GM21619 (cell line): ENCODE measurements at regions not wholly inside any gene's neighbourhood (a gene's known extent, or its start where the extent isn't known, plus 50 kb on each side); places are given as distances from the start of the nearest gene placed in this dataset.
"Not testable (repeated sequence)": the region's sequence is repeated elsewhere in the genome, so short reads cannot be mapped to it uniquely, and the experiment has no call there.

Experiments
- ATAC-seq: cut with Tn5 transposase; IDR thresholded peaks from one replicate; pipeline ENCODE4 v1.9.1; 2021; ENCODE audit not compliant: unreplicated experiment

DNA sequence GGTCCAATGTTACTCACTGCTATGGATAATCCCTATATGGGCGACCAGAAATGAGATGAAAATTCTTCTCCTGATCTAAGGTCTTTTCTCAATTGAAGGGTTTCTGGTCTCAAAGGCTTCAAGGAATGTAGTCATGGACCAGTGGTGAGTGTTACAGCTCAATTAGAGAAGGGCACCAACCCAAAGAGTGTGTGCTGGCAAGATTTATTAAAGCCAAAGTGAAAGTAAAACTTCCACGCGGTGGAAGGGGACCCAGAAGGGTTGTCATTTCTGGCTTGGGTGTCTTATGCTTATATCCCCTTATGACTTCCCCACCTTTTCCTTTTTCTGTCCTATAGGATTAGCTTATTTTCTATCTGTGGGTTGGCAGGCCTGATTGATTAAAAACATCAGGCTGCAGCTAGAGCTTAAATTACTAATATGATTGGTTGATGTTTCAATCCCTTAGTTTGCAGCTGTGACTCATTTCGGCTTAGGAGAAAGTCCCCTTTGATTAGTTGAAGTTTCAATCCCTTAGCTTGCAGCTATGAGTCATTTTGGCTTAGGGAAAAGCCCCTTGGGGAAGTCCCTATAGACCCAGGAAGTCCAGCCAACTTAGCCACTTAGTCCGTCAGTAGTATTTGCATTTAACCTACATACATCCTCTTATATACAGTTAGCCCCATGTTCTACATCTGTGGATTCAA, 179.5 kb upstream of the NLGN4Y start:
- ATAC-seq, result peak; percentile 55

DNA sequence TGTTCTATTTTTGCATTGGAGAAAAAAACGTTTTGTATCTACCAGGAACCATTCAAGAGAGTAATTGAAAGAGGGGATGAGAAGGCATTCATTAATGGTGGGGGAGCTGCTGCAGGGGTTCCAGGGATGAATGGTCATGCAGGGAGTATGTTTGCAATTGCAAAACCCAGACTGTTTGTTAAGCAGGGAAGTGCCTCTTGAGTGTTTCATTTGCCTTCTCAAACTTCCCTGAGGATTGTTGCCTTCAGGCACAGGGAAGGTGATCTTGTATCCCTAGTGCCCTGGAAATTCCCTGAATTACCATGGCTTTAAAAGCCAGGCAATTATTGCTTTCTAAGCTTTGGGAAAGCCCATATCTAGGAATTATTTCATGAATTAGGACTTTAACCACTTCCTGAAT, 172.7 kb upstream of the NLGN4Y start:
- ATAC-seq, result no peak

DNA sequence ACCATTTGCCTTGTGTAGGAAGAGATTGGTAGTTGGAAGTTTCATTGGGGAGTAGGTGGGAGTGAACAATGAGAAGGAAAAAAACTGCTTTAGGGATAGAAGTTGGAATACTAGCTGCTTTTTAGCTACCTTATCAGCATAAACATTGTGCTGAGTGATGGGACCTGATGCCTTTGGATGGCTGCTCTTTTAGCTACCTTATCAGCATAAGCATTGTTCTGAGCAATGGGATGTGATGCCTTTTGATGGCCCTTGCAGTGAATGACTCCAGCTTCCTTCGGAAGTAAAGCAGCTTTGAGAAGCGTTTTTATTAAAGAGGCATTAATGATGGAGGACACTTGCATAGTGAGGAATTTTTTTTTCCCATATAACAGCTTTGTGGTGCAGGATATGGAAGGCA, 168.2 kb upstream of the NLGN4Y start:
- no peak for ATAC-seq

DNA sequence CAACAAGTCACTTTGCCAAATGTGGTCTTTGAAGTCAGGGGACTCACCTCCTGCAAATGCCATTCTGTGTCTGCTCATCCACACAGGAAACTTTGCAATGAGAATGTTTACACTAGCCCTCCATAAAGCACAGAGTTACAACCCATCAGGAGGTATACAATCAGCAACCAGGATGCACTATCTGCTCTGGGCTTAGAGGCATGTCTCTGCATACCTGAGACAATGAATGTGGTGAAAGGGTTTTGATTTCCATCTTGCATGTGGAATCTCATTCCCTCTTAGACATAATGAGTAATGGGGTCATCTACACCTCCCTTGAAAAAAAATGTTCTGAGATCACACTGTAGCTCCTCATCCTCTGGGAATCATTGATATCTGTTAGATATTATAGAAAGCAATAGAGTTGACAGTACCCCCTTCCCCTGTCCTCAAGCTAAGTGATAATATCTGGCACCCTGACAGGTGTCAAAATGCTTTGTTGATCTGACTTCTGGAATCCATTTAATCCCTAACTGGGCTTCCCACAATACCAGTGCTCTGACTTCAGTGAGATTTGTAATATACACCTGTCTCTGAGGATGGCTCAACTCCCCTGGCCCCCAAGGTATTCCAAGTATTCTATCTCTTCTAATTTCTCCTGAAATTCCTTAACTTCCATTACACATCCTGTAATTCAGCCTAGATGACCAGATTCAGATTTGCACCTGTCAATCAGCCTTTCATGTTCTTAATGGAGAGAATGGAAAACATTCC, 163.4 kb upstream of the NLGN4Y start:
- no peak for ATAC-seq

DNA sequence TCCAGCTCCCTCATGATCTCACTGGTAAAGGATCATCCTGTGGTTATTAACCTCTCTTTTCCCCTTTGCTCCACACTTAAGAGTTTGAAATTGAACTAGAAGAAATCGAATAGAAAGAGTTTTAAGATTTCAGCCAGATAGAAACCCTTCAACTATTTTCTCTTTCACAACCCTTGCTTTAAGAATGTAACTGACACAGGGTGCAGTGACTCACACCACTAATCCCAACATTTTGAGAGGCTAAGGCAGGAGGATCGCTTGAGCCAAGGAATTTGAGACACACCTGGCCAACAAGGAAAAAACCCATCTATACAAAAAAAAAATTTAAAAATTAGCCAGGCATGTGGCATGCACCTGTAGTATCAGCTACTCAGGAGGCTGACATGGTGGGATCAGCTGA, 150.7 kb upstream of the NLGN4Y start:
- no peak for ATAC-seq

DNA sequence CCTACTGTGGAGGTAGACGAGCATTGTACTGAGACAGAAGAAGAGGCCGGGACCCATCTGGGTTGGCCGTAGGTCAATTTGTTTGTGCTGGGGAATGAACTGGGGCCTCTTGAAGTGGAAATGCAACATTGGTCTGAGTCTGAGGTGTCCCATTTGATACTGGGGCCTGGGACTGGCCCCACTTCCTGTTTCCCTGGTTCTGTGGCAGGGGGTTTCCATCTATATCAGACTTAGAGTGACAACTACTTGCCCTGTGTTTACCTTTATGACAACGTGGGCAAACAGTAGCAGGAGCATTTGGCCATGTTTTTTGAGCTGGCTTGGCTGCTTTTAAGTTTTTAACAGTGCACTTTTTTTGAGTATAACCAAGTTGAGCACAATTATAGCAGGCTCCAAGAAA, 146.1 kb upstream of the NLGN4Y start:
- no peak for ATAC-seq

DNA sequence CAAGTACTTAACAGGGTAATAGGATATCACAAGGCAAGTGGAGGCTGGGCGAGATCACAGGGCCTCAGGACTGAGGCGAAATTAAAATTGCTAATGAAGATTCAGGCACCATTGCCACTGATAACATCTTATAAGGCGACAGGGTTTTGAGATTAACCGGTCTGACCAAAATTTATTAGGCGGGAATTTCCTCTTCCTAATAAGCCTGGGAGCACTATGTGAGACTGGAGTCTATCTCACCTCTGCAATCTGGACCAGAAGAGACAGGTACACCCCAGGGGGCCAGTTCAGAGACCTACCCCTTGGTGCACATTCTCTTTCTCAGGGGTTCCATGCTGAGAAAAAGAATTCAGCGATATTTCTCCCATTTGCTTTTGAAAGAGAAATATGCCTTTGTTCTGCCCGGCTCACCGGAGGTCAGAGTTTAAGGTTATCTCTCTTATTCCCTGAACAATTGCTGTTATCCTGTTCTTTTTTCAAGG, 113.7 kb upstream of the NLGN4Y start:
- not testable (repeated sequence) for ATAC-seq

DNA sequence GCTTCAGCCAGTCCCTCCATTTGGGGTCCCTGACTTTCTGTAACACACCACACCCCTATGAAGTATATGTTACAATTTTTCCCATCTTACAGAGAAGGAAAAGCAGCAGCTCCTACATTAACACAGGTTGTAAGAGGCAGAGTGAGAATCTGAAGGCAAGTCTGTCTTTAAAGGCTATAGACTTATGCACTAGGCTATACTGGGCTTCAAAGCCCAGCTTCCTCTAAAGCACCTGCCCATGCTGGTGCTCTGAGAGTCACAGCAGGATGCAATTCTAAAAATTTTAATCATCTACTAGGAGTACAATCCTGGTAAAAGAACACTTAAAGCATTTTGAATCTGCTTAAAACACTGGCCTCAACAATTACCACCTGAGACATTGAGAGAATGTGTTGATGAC, 113.0 kb upstream of the NLGN4Y start:
- no peak for ATAC-seq

DNA sequence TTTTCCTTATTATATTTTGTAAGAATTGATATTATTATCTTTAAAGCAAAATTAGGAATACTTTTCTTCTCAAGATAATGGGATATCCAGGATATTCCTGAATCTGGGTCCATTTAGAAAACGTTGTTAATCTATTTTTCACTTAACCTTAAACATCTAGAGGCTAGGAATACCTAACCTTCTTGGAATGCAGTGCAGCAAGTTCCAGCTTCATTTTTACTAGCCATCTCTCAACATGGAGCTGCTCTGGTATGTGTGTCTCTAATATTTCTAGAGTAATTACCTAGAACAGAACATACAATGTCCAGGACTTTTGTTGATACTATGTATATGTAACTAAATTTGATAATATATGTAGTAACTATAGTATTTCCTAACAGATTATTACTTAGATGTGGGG, 87.8 kb upstream of the NLGN4Y start:
- ATAC-seq, result no peak

DNA sequence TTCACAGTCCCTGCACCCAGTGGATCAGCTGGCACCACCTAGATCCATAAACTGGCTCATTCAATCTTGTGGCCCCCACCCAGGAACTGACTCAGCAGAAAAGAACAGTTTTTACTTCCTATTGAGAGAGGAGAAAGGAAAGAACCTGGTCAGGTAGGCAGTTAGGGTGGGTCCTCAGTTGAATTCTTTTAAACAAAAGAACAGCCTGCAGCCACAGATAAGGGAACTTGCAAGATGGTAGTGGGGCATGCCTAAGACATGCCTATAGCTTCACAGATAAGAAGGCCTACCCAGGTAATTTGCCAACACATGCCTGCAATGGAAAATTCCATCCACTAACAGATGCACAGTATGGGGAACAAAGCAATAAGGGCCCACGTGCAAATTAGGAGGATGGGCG, 86.7 kb upstream of the NLGN4Y start:
- no peak for ATAC-seq

DNA sequence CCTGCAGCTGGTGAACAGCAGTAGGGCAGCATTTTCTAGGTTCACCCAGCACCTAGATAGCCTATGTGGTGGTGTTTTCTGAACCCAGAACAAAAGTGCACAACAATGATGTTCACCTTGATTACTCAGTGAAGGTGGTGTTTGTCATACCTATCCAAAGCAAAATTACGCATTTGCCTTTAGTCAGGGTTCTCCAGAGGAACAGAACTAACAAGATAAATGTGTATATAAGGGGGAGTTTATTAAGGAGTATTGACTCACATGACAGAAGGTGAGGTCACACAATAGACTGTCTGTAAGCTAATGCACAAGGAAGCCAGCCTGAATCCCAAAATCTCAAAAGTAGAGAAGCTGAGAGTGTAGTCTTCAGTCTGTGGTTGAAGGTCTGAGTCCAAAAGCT, 85.9 kb upstream of the NLGN4Y start:
- no peak for ATAC-seq

DNA sequence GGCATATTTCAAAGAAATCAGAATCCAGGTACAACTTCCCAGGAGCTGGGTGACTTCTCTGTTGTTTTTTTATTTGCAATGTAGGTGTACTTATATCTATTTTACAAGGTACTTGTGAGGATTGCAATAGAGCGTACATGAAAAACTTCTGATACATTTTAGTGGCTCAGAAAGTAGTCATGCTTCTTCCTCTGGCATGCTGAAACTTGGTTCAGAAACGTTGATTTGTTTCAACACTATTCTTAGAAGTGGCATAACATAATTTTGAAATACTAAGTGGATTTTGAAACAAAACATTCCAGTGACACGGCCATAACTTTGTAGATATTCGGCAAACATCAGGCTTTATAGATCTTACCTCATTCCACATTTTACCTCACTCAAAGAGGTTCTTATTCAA, 79.8 kb upstream of the NLGN4Y start:
- no peak for ATAC-seq

DNA sequence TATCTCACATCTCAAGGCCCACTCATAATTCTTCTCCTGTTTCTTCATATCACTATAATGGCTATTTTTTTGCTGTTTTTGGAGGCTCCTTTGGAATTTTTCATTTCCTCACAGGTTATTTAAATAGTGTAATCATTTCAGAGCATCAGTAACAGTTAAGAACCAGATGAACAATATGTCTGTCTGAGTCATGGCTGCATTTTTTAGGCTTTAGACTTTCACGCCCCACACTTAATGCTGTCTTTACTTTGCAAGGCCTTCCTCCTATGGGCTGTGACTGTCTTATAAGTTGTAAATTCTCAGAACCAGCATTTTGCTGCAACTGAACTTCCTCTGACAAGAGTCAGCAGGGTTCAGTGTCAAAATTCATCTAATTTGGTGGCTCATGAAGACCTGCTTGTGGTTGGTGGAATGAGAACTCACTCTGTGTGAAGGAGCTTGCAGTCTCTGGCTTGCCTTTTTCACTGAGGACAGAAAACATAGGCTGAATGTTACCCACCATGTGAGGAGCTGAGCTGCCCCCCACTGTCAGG, 56.1 kb upstream of the NLGN4Y start:
- ATAC-seq, result no peak

DNA sequence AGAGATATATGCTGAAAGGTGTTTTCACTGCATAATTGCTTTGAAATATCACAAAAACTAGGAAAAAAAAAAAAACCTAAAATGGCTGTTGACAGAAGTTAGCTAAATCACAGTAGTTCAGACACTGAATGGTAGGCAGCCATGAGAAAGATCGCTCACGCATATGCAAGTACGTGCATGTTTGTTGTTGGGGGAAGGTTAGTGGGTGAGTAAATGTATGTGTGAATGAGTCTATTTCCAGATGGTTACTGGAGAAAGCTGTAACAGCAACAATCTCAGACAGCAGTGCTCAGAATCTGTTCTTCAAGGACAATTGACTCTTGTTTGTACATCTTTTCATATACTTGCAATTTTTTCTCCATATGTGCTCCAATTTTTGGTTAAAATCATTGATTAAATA, 51.9 kb upstream of the NLGN4Y start:
- no peak for ATAC-seq

DNA sequence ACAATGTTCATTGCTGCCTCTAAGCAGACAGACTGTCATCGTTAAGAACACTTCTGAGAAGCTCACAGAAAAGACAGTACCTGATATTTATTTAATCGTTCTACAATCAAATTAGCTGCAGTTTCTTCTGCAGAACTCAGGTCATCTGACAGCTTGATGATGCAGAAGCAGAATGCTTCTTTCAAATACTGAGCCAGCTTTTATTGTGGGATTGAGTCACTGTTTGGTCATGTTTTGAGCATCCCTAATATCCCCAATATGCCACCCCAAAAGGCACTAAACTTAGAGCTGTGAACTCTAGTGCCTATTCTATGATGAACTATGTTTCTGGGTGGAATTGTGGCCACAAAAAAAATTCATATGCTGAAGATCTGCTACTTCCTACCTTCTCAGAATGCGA, 51.0 kb upstream of the NLGN4Y start:
- ATAC-seq, result no peak
